Caco-2 (cell line): ENCODE measurements at regions not wholly inside any gene's neighbourhood (a gene's known extent, or its start where the extent isn't known, plus 50 kb on each side); places are given as distances from the start of the nearest gene placed in this dataset.

Source experiments
- BruUV-seq: library from RNA; stranded (reverse); fragments of 400-500 nt; replicated peaks from 2 replicates; lab custom pipeline; 2021; lab: Mats Ljungman, UMichigan
- CTCF ChIA-PET: fragments of 300-600 bp; sonication (Branson Sonifier 250); formaldehyde crosslinking; loops from one replicate; lab custom pipeline; 2022; ENCODE audit warnings: antibody characterized with exemption; lab: Charles Lee
- POLR2A ChIA-PET: fragments of 300-600 bp; sonication (Branson Sonifier 250); formaldehyde crosslinking; loops from one replicate; lab custom pipeline; 2022; ENCODE audit warnings: antibody characterized with exemption; lab: Charles Lee
- DNase-seq, 2 experiments: peaks; one replicate each; pipeline versions ENCODE4 v3.0.0 to v3.0.0-alpha.2; 2020 to 2022
- H3K27me3 ChIP-seq: replicated peaks from 2 replicates; pipeline ENCODE4 v1.6.0; 2011; ENCODE audit warnings: low read length; ENCODE audit not compliant: control insufficient read depth, insufficient read depth
- H3K36me3 ChIP-seq: 2 replicates; pipeline ENCODE4 v1.5.1; 2011; ENCODE audit warnings: low read length; ENCODE audit not compliant: control insufficient read depth, insufficient read depth
- H3K4me1 ChIP-seq: fragments of 250-450 bp; sonication (Bioruptor Pico); 2 replicates; pipeline ENCODE4 v1.5.1; 2020; ENCODE audit warnings: mild to moderate bottlenecking
- H3K4me3 ChIP-seq: 2 replicates; pipeline ENCODE4 v1.5.1; 2011; ENCODE audit warnings: low read depth, mild to moderate bottlenecking, control low read depth, low read length
- H3K9me3 ChIP-seq: fragments of 250-450 bp; sonication (Bioruptor Pico); 2 replicates; pipeline ENCODE4 v1.5.1; 2020; ENCODE audit warnings: mild to moderate bottlenecking, moderate library complexity
- H3K27ac Mint-ChIP-seq: one replicate; pipeline ENCODE4 v1.8.0; 2022; ENCODE audit warnings: mixed read lengths; ENCODE audit not compliant: unreplicated experiment
- H3K27me3 Mint-ChIP-seq: one replicate; pipeline ENCODE4 v1.8.0; 2022; ENCODE audit warnings: mixed read lengths; ENCODE audit not compliant: insufficient read depth, unreplicated experiment
- H3K36me3 Mint-ChIP-seq: one replicate; pipeline ENCODE4 v1.8.0; 2022; ENCODE audit warnings: mild to moderate bottlenecking, mixed read lengths; ENCODE audit not compliant: insufficient read depth, unreplicated experiment
- H3K4me1 Mint-ChIP-seq: one replicate; pipeline ENCODE4 v1.8.0; 2022; ENCODE audit warnings: low read depth, mixed read lengths; ENCODE audit not compliant: unreplicated experiment
- H3K4me3 Mint-ChIP-seq: one replicate; pipeline ENCODE4 v1.8.0; 2022; ENCODE audit warnings: mild to moderate bottlenecking, moderate library complexity, mixed read lengths; ENCODE audit not compliant: unreplicated experiment
- H3K9me3 Mint-ChIP-seq: one replicate; pipeline ENCODE4 v1.8.0; 2022; ENCODE audit warnings: mixed read lengths; ENCODE audit not compliant: unreplicated experiment
- CTCF ChIP-seq, 2 experiments: fragments of 200-600 bp in 1 of 2; IDR thresholded peaks; 1 replicate in 1 of 2; 2 replicates in 1 of 2; pipeline versions ENCODE4 v1.5.1 to v1.8.0; 2011 to 2022; ENCODE audit warnings: antibody characterized with exemption in 1 of 2, control low read depth in 1 of 2, inconsistent platforms in 1 of 2, low read depth in 1 of 2, low read length in 1 of 2, mild to moderate bottlenecking in 1 of 2, moderate library complexity in 1 of 2; ENCODE audit not compliant: insufficient read depth in 1 of 2, severe bottlenecking in 1 of 2, unreplicated experiment in 1 of 2
- intact Hi-C: fragments of 100-400 bp; cut with micrococcal nuclease; formaldehyde crosslinking; loops from one replicate; pipeline ENCODE4 v1.10.0; 2022; ENCODE audit not compliant: unreplicated experiment

- ChIA-PET POLR2A (no interaction called here), CTCF (no interaction called here)
These were observed 125.7 kb downstream of the WT1 start for GRCh38 chr11:32309530-32310213.

GRCh38 chr11:32310214-32310601 is 125.1 kb downstream of the WT1 start:
- no TSS peak for BruUV-seq
- ChIA-PET POLR2A (no interaction called here), CTCF (no interaction called here)
- Mint-ChIP-seq H3K27ac (no peak overlapping the region), H3K4me3 (no peak overlapping the region), H3K36me3 (no peaks in the 10 kb centered on the region), H3K9me3 (no peaks in the 10 kb centered on the region), H3K27me3 (no peaks in the 10 kb centered on the region), H3K4me1 (peaks cover 13% of the 10 kb centered on the region)
- H3K4me3 ChIP-seq: no peak overlapping the region
- TF ChIP-seq CTCF (IDR thresholded peaks at IDR 0.05; ENCODE audit: insufficient read depth in 1 of 2, low read depth in 1 of 2, low read length in 1 of 2, severe bottlenecking in 1 of 2, unreplicated experiment in 1 of 2): no peak
- no peaks in the 10 kb centered on the region for H3K27me3 ChIP-seq
- no peak for DNase-seq
- H3K4me1 ChIP-seq: no peaks in the 10 kb centered on the region
- H3K9me3 ChIP-seq: no peaks in the 10 kb centered on the region
- H3K36me3 ChIP-seq: no peaks in the 10 kb centered on the region
- intact Hi-C loops: loop anchor here (5.0 kb wide), 1 partner anchor 137 kb away; no protein-coding TSS in a partner anchor

More at GRCh38 chr11:32309530-32310213, 125.7 kb downstream of the WT1 start:
- Histone ChIP-seq H3K36me3 (no peaks in the 10 kb centered on the region), H3K9me3 (no peaks in the 10 kb centered on the region), H3K27me3 (no peaks in the 10 kb centered on the region), H3K4me1 (no peaks in the 10 kb centered on the region), H3K4me3 (no peak overlapping the region)
- no peak for DNase-seq
- Mint-ChIP-seq H3K36me3 (no peaks in the 10 kb centered on the region), H3K4me1 (peaks cover 13% of the 10 kb centered on the region), H3K27ac (no peak overlapping the region), H3K27me3 (no peaks in the 10 kb centered on the region), H3K4me3 (no peak overlapping the region), H3K9me3 (no peaks in the 10 kb centered on the region)
- intact Hi-C loops: loop anchor here (5.0 kb wide), 1 partner anchor 138 kb away; no protein-coding TSS in a partner anchor
- TF ChIP-seq CTCF (IDR thresholded peaks at IDR 0.05; ENCODE audit: insufficient read depth in 1 of 2, low read depth in 1 of 2, low read length in 1 of 2, severe bottlenecking in 1 of 2, unreplicated experiment in 1 of 2): no peak
- BruUV-seq: no TSS peak

- no peaks in the 10 kb centered on the region for H3K27me3 Mint-ChIP-seq
- H3K4me1 Mint-ChIP-seq: peaks cover 13% of the 10 kb centered on the region
- ChIA-PET CTCF (no interaction called here), POLR2A (no interaction called here)
- H3K9me3 Mint-ChIP-seq: no peaks in the 10 kb centered on the region
- BruUV-seq: no TSS peak
- DNase-seq: no peak
- TF ChIP-seq CTCF (IDR thresholded peaks at IDR 0.05; ENCODE audit: insufficient read depth in 1 of 2, low read depth in 1 of 2, low read length in 1 of 2, severe bottlenecking in 1 of 2, unreplicated experiment in 1 of 2): no peak
- no peak overlapping the region for H3K27ac Mint-ChIP-seq
- H3K36me3 Mint-ChIP-seq: no peaks in the 10 kb centered on the region
- Histone ChIP-seq H3K27me3 (no peaks in the 10 kb centered on the region), H3K9me3 (no peaks in the 10 kb centered on the region), H3K4me1 (no peaks in the 10 kb centered on the region), H3K4me3 (no peak overlapping the region), H3K36me3 (no peaks in the 10 kb centered on the region)
- no peak overlapping the region for H3K4me3 Mint-ChIP-seq
- intact Hi-C loops: loop anchor here (5.0 kb wide), 1 partner anchor 136 kb away; no protein-coding TSS in a partner anchor
These were observed 123.8 kb downstream of the WT1 start for GRCh38 chr11:32311346-32312065.
